Epithelial cell of proximal tubule (primary cell): ENCODE measurements at regions not wholly inside any gene's neighbourhood (a gene's known extent, or its start where the extent isn't known, plus 50 kb on each side); places are given as distances from the start of the nearest gene placed in this dataset.

Experiments used
- DNase-seq: peaks from one replicate; pipeline ENCODE4 v3.0.0-alpha.2; 2011; ENCODE audit warnings: low read depth
- H3K4me3 ChIP-seq: 2 replicates; pipeline ENCODE4 v1.5.1; 2011; ENCODE audit warnings: low read depth, mild to moderate bottlenecking, low read length
- CTCF ChIP-seq: conservative IDR thresholded peaks from 2 replicates; pipeline ENCODE4 v1.5.1; 2012; ENCODE audit warnings: low read depth, mild to moderate bottlenecking, low read length

GRCh38 chr2:137770166-137770565 lies 194.1 kb upstream of the HNMT start:
- no peak for DNase-seq
- no peak for TF ChIP-seq CTCF
- no peak overlapping the region for H3K4me3 ChIP-seq

- H3K4me3 ChIP-seq = no peak overlapping the region
- no peak for TF ChIP-seq CTCF
- no peak for DNase-seq
These were observed 193.2 kb upstream of the HNMT start for GRCh38 chr2:137771064-137771463.

DNA sequence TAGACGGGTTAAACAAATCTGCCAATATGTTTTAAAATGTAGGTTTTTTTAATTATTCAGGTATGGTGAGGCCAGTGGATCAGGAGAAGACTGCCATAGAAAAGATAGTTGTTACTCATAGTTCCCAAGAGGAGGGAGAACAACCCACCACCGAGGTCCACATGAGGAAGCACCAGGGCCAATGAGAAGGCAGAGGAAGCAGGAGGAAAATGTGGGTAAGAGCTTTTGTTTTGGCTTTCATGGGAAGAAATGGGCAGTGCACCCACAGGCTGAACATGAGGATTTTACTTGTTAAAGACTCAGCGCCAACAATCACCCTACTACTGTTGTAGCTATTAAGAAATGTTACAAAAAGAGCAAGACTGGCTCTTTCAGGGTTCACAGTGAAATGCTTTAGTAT lies 191.8 kb upstream of the HNMT start:
- DNase-seq = no peak
- TF ChIP-seq CTCF = no peak
- H3K4me3 ChIP-seq = no peak overlapping the region

- no peak for DNase-seq
- no peak for TF ChIP-seq CTCF
- H3K4me3 ChIP-seq = no peak overlapping the region
These were observed 188.7 kb upstream of the HNMT start for GRCh38 chr2:137775529-137775928.

DNA sequence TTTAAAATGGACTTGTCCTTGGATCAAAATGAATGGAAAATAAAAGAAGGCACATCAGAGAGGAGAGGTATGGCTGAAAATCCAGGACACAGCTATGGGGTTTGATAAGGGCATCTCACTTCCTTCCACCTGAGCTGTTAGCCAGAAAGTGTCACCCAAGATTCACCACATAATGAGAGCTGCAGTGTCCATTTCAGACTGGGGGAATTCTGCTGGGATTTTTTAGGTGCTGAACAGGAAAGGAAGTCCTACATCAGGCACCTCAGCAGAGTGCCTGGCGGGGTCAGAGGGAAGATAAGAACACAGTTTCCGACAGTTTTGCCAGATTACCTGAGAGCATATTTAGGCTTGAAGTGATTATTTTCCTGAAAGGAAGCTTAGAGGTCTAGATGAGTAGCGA lies 187.6 kb upstream of the HNMT start:
- no peak for DNase-seq
- H3K4me3 ChIP-seq = no peak overlapping the region
- no peak for TF ChIP-seq CTCF

GRCh38 chr2:137797641-137798040 lies 166.6 kb upstream of the HNMT start:
- no peak for DNase-seq
- TF ChIP-seq CTCF = no peak
- H3K4me3 ChIP-seq = no peak overlapping the region

DNA sequence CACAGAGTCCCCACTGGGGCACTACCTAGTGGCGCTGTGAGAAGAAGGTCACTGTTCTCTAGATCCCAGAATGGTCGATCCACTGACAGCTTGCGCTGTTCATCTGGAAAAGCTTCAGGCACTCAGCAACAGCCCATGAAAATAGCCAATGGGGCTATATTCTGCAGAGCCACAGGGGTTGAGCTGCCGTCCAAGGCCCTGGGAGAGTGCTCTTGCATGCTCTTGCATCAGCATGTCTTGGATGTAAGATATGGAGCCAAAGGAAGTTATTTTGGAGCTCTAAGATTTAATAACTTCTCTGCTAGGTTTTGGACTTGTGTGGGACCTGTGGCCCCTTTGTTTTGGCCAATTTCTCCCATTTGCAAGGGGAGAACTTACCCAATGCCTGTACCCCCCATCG lies 164.7 kb upstream of the HNMT start:
- H3K4me3 ChIP-seq = no peak overlapping the region
- no peak for DNase-seq
- TF ChIP-seq CTCF = no peak
